Posterior cingulate gyrus (tissue), 11 donors: ENCODE measurements at regions not wholly inside any gene's neighbourhood (a gene's known extent, or its start where the extent isn't known, plus 50 kb on each side); places are given as distances from the start of the nearest gene placed in this dataset.

Experiments
- DNase-seq, 10 donors: peaks; one replicate each; pipeline versions ENCODE4 v3.0.0 to v3.0.0-alpha.2; 2020 to 2021; ENCODE audit warnings: mixed read lengths in 3 of 10
- intact Hi-C: fragments of 100-400 bp; cut with DNase I; formaldehyde crosslinking; loops from one replicate; pipeline ENCODE4 v1.15.1; 2023

- intact Hi-C loops, result no loop called here
- DNase-seq, result no peak
Observed at GRCh38 chr2:60070736-60071489, 482.5 kb downstream of the BCL11A start.

GRCh38 chr2:60070196-60070595, 483.3 kb downstream of the BCL11A start:
- peak in 8 of 10 donors; percentile 29 to 91 (median 46) for DNase-seq
- intact Hi-C loops, result no loop called here

- intact Hi-C loops, result no loop called here
- DNase-seq, result no peak
Observed at GRCh38 chr2:60068755-60069154, 484.7 kb downstream of the BCL11A start.

- DNase-seq, result no peak
- intact Hi-C loops, result no loop called here
Observed at GRCh38 chr2:60067006-60067405, 486.4 kb downstream of the BCL11A start.

- intact Hi-C loops, result no loop called here
- DNase-seq, result no peak
Observed at GRCh38 chr2:60066096-60066839, 487.2 kb downstream of the BCL11A start.

- intact Hi-C loops, result no loop called here
- peak in 3 of 10 donors; percentile 14 to 78 (median 14) for DNase-seq
Observed at GRCh38 chr2:60064687-60065389, 488.6 kb downstream of the BCL11A start.

GRCh38 chr2:60058781-60059180, 494.7 kb downstream of the BCL11A start:
- intact Hi-C loops, result no loop called here
- DNase-seq, result no peak

GRCh38 chr2:60054571-60055340, 498.7 kb downstream of the BCL11A start:
- no peak for DNase-seq
- intact Hi-C loops, result no loop called here

- intact Hi-C loops, result no loop called here
- DNase-seq, result no peak
Observed at GRCh38 chr2:60053791-60054190, 499.7 kb downstream of the BCL11A start.

GRCh38 chr2:60052601-60053000, 500.9 kb downstream of the BCL11A start:
- DNase-seq, result no peak
- intact Hi-C loops, result no loop called here

- intact Hi-C loops, result no loop called here
- no peak for DNase-seq
Observed at GRCh38 chr2:60051991-60052390, 501.5 kb downstream of the BCL11A start.

- DNase-seq, result no peak
- intact Hi-C loops, result no loop called here
Observed at GRCh38 chr2:60047944-60048525, 505.4 kb downstream of the BCL11A start.

GRCh38 chr2:60047347-60047746, 506.1 kb downstream of the BCL11A start:
- no peak for DNase-seq
- intact Hi-C loops, result no loop called here

GRCh38 chr2:60046529-60046928, 506.9 kb downstream of the BCL11A start:
- intact Hi-C loops, result no loop called here
- no peak for DNase-seq

GRCh38 chr2:60045456-60045855, 508.0 kb downstream of the BCL11A start:
- intact Hi-C loops, result no loop called here
- DNase-seq, result no peak

GRCh38 chr2:60044484-60044883, 509.0 kb downstream of the BCL11A start:
- DNase-seq, result no peak
- intact Hi-C loops, result no loop called here

GRCh38 chr2:60042023-60042422, 511.4 kb downstream of the BCL11A start:
- intact Hi-C loops, result no loop called here
- no peak for DNase-seq

- intact Hi-C loops, result no loop called here
- DNase-seq, result no peak
Observed at GRCh38 chr2:60033325-60033724, 520.1 kb downstream of the BCL11A start.

- intact Hi-C loops, result no loop called here
- DNase-seq, result no peak
Observed at GRCh38 chr2:60029566-60029883, 523.9 kb downstream of the BCL11A start.

- DNase-seq, result no peak
- intact Hi-C loops, result no loop called here
Observed at GRCh38 chr2:60028849-60029565, 524.4 kb downstream of the BCL11A start.
